ENCODE measurements at regions not wholly inside any gene's neighbourhood (a gene's known extent, or its start where the extent isn't known, plus 50 kb on each side); places are given as distances from the start of the nearest gene placed in this dataset.

GRCh38 chr3:56997041-56997440 lies 63.4 kb upstream of the SPATA12 start:
- TF ChIP-seq EZH2 (IDR thresholded peaks at IDR 0.05; ENCODE audit: insufficient read depth, poor library complexity, severe bottlenecking) (no peak), EZH2phosphoT487 (IDR thresholded peaks at IDR 0.05; ENCODE audit: insufficient read depth, low read depth) (no peak)
